Ovary (tissue), 3 donors: ENCODE measurements at regions not wholly inside any gene's neighbourhood (a gene's known extent, or its start where the extent isn't known, plus 50 kb on each side); places are given as distances from the start of the nearest gene placed in this dataset.

Source experiments
- CTCF ChIP-seq, 3 donors: fragments of 450-650 bp in 2 of 3; fragments of 200-600 bp in 1 of 3; IDR thresholded peaks; one replicate each; pipeline versions ENCODE4 v1.5.1 to v1.8.0; 2016 to 2022; ENCODE audit warnings: antibody characterized with exemption in 3 of 3, mild to moderate bottlenecking in 1 of 3
- POLR2A ChIP-seq: fragments of 450-650 bp; IDR thresholded peaks from one replicate; pipeline ENCODE4 v1.6.1; 2017; ENCODE audit warnings: antibody characterized with exemption, mild to moderate bottlenecking, moderate library complexity
- donor health status: DM: no; HTN: no; CAD: no.

GRCh38 chr12:40587970-40588369 is 104.3 kb upstream of the CNTN1 start:
- TF ChIP-seq CTCF (IDR thresholded peaks at IDR 0.05) (no peak), POLR2A (no peak)
